ENCODE measurements at regions not wholly inside any gene's neighbourhood (a gene's known extent, or its start where the extent isn't known, plus 50 kb on each side); places are given as distances from the start of the nearest gene placed in this dataset.

GRCh38 chr11:57900320-57900719, 123.4 kb upstream of the OR9Q1 start:
- TF ChIP-seq CTCF (IDR thresholded peaks at IDR 0.05; ENCODE audit: low read depth, low read length, missing input control) (no peak), NR2F2 (IDR thresholded peaks at IDR 0.05) (no peak), REST (IDR thresholded peaks at IDR 0.05) (no peak), RXRA (IDR thresholded peaks at IDR 0.05) (no peak), GABPA (IDR thresholded peaks at IDR 0.05 in 1 of 2, conservative IDR thresholded peaks at IDR 0.05 in 1 of 2) (no peak), RAD21 (IDR thresholded peaks at IDR 0.05) (no peak), HNF4A (conservative IDR thresholded peaks at IDR 0.05) (no peak)

All from liver (tissue), 3 donors.